ENCODE measurements at regions not wholly inside any gene's neighbourhood (a gene's known extent, or its start where the extent isn't known, plus 50 kb on each side); places are given as distances from the start of the nearest gene placed in this dataset.
"Not testable (repeated sequence)": the region's sequence is repeated elsewhere in the genome, so short reads cannot be mapped to it uniquely, and the experiment has no call there.

GRCh38 chr12:67046062-67046461, 223.1 kb upstream of the CAND1 start:
- DNase-seq = no peak

- no peak for DNase-seq
Measured at GRCh38 chr12:67047634-67048033, 221.5 kb upstream of the CAND1 start.

- no peak for DNase-seq
Measured at GRCh38 chr12:67048371-67048770, 220.8 kb upstream of the CAND1 start.

GRCh38 chr12:67049199-67049598, 220.0 kb upstream of the CAND1 start:
- not testable (repeated sequence) for DNase-seq

- no peak for DNase-seq
Measured at GRCh38 chr12:67052981-67053380, 216.2 kb upstream of the CAND1 start.

GRCh38 chr12:67056329-67056728, 212.8 kb upstream of the CAND1 start:
- DNase-seq = no peak

- no peak for DNase-seq
Measured at GRCh38 chr12:67057072-67057471, 212.1 kb upstream of the CAND1 start.

- DNase-seq = no peak
Measured at GRCh38 chr12:67062193-67062592, 207.0 kb upstream of the CAND1 start.

GRCh38 chr12:67067453-67068203, 201.5 kb upstream of the CAND1 start:
- no peak for DNase-seq

GRCh38 chr12:67068204-67068731, 200.9 kb upstream of the CAND1 start:
- DNase-seq = no peak

- peak; percentile 48 for DNase-seq
Measured at GRCh38 chr12:67068761-67069450, 200.3 kb upstream of the CAND1 start.

GRCh38 chr12:67069451-67070306, 199.5 kb upstream of the CAND1 start:
- DNase-seq = no peak

- no peak for DNase-seq
Measured at GRCh38 chr12:67070307-67070600, 198.9 kb upstream of the CAND1 start.

- DNase-seq = no peak
Measured at GRCh38 chr12:67070604-67071003, 198.6 kb upstream of the CAND1 start.

GRCh38 chr12:67072281-67072680, 196.9 kb upstream of the CAND1 start:
- not testable (repeated sequence) for DNase-seq

GRCh38 chr12:67073336-67073735, 195.8 kb upstream of the CAND1 start:
- no peak for DNase-seq

GRCh38 chr12:67074072-67074471, 195.1 kb upstream of the CAND1 start:
- no peak for DNase-seq

GRCh38 chr12:67077617-67078016, 191.5 kb upstream of the CAND1 start:
- no peak for DNase-seq

GRCh38 chr12:67078957-67079356, 190.2 kb upstream of the CAND1 start:
- DNase-seq = no peak

GRCh38 chr12:67080637-67081036, 188.5 kb upstream of the CAND1 start:
- no peak for DNase-seq

GRCh38 chr12:67082221-67082620, 186.9 kb upstream of the CAND1 start:
- DNase-seq = no peak

- no peak for DNase-seq
Measured at GRCh38 chr12:67085699-67086098, 183.5 kb upstream of the CAND1 start.

- no peak for DNase-seq
Measured at GRCh38 chr12:67086116-67086515, 183.0 kb upstream of the CAND1 start.
